HG03378 (cell line): ENCODE measurements at regions not wholly inside any gene's neighbourhood (a gene's known extent, or its start where the extent isn't known, plus 50 kb on each side); places are given as distances from the start of the nearest gene placed in this dataset.
"Not testable (repeated sequence)": the region's sequence is repeated elsewhere in the genome, so short reads cannot be mapped to it uniquely, and the experiment has no call there.

Experiments
- ATAC-seq: cut with Tn5 transposase; IDR thresholded peaks from one replicate; pipeline ENCODE4 v1.9.1; 2021; ENCODE audit warnings: mild to moderate bottlenecking, moderate library complexity; ENCODE audit not compliant: unreplicated experiment

DNA sequence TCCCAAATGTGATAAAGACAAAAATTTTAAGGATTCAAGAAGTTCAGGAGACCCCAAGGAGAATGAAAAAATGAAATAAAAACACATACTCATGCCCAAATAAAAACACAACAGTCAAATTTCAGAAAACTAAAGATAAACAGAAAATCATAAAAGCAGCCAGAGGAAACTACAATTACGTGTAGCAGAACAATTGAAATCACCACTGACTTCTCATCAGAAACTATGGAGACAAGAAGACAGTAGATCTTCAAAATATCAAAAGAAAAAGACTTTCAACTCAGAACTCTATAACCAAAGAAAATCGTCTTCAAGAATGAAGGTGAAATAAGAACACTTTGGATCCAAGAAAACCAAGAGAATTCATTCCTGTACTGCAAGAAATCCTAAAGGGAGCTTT is 54.9 kb downstream of the DIO3 start:
- no peak for ATAC-seq

- no peak for ATAC-seq
Measured at GRCh38 chr14:101619484-101619883, 58.2 kb downstream of the DIO3 start.

DNA sequence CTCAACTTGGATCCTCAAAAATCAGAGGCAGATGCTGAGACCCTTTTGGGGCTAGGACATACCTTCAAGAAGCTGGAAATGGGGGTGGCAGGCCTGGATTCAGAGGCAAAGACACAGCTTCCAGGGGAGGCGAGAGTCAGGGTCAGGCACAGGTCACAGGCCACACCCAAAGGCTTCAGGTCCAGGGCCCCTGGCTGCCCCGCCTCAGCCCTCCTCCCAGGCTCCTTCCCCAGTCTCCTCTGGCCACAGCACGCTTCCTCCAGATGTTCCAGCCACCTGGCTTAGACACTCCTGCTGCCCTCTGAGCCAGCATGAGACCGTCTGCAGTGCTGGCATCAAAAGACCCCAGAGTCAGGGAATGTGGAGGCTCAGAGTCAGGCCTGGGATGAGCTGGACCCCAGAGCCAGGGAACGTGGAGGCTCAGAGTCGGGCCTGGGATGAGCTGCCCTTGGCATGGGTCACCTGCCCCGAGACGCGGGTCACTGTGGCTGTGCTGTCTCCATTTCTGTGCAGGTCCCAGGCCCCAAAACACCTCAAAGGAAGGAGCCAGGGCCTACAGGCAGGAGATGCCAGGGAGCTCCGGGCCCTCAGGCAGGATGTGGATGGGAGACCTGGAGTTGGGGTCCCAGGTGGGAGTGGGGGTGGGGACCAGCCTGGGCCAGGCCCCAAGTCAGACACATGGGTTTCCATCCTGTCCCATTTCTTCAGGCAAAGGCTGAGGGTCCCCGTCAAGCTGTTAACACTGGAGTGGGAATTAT is 58.9 kb downstream of the DIO3 start:
- no peak for ATAC-seq

DNA sequence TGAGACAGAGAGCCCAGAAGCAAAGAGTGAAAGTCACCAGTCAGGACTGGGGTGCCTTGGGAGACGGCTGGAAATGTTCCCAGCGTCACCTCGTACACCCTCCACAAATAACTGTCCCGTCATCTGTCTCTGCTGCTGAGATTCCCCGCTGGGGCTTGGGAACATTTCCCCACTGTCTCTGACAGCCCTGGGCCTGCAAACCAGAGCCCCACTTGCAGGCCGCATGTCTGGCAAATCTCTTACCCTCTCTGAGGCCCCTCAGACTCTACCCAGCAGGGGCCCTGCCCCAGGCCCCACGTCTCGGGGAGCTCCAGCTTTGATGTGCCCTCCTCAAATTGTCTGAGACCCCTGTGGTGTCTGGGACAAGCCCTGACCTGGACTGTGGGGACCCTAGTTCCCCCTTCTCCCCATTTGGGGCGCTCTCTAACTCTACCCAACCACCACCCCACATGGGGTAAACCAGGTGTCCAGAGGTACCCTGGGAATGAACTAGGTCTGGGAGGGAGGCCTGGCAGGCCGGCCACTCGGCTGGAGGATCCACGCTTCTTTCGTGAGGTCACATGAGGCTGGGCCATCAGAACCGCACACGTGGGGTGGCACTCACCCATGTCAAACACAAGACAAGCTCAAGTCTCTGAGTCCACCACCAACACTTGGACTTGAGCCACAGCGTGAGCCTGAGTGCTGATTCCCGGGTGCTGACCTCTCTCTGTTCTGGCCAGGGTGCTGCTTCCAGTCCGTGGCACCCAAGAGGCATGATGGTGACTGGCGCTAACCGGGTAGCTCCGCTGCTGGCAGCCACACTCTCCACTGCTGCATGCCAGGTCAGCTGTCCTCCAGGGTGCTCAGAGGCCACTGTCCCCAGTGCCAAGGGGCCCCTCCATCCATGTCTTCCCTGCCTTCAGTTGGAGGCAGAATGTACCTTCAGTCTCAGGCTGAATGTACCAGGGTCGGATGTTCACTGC is 59.8 kb downstream of the DIO3 start:
- no peak for ATAC-seq

- ATAC-seq = no peak
Measured at GRCh38 chr14:101622251-101623076, 61.2 kb downstream of the DIO3 start.

- ATAC-seq = no peak
Measured at GRCh38 chr14:101623077-101623372, 61.7 kb downstream of the DIO3 start.

- ATAC-seq = no peak
Measured at GRCh38 chr14:101623685-101624444, 62.6 kb downstream of the DIO3 start.

- ATAC-seq = no peak
Measured at GRCh38 chr14:101624536-101624935, 63.2 kb downstream of the DIO3 start.

DNA sequence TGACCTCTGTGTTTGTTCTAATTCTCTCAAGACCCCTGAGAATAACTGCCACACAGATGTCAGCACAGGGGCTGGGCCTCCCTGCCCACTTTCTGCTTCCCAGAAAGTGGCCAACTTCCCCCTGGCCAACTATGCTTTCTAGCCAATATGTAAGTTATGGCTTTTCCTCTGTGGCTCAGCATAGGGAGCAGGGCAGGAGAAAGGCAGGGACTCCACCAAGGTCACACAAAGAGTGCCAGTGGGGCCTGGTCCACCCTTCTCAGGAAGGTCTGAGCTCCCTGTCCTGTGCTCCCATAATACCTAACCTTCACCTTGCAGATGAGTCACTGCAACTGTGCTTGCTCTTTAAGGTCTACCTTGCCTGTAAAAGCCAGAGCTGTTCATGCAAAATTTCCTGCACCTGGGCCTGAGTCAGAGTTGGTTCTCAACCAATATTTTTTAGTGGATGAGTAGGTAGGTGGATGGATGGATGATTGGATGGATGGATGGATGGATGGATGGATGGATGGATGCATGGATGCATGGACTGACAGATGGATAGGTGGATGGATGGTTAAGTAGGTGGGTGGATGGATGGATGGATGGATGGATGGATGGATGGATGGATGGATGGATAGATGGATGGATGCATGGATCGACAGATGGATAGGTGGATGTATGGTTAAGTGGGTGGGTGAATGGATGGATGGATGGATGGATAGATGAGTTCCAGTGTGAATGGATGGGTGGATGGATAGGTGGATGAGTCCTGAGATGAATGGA is 64.2 kb downstream of the DIO3 start:
- ATAC-seq = no peak

DNA sequence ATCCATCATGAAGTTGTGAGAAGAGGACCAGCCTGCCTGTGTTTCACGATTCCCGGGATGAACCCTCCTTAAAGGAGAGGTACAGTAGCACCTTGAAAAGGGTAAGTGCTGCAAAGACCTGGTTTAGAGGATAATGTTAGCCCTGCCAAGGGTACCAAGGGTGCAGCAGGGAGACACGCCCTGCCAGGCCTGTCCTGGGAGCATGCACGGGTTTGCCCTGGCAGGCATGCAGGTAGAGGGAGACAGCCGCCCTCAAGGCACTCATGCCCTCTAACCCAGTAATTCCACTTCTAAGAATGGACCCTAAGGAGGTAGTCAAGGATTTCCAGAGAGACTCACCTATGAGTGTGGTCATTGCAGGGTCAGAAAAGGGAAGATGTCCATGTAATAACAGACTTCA is 65.0 kb downstream of the DIO3 start:
- no peak for ATAC-seq

- no peak for ATAC-seq
Measured at GRCh38 chr14:101627915-101628262, 66.6 kb downstream of the DIO3 start.

DNA sequence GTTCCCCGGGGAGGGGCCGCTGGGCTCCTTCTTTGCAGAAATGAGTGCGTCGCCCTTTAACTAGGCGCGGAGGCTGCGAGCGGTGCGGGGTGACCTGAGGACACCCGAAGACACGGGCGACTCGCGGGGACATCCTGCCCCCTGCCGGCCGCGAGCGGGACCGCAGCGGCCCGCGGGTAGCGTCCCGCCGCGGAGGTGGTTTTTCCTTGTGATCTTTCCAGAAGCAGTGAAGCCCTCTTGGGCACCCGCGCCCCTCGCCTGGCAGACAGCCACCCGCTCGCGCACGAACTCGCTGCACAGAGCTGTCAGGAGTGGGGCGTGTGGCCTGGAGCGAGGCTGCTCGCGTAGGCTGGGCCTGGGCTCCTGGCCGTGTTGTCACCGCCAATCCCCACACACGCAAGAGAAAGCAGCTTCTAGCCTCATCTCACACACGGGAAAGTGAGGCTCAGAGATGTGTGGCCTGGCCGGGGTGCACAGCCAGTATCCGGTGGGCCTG is 67.2 kb downstream of the DIO3 start:
- no peak for ATAC-seq

DNA sequence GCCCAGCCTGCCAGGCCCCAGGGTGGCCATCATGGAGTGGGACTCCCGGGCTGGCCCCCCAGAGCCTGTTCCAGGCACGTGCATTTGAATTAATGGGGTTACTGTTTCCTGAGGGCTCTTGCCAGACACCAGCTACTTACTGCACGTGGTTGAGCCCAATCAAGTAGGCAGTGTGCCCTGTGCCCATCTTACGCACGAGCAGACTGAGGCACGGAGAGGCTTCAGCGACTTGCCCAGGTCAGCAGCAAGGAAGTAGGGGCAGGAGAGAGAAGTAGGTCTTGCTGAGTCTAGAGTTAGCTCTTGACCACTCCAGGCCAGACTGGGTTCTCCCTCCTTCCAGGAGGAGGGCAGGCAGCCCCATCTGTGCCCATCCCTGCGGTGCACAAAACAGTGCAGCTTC is 67.7 kb downstream of the DIO3 start:
- ATAC-seq = no peak

- ATAC-seq = no peak
Measured at GRCh38 chr14:101630056-101630965, 69.0 kb downstream of the DIO3 start.

GRCh38 chr14:101631199-101631598 is 69.9 kb downstream of the DIO3 start:
- no peak for ATAC-seq

- ATAC-seq = not testable (repeated sequence)
Measured at GRCh38 chr14:101631970-101632369, 70.7 kb downstream of the DIO3 start.

DNA sequence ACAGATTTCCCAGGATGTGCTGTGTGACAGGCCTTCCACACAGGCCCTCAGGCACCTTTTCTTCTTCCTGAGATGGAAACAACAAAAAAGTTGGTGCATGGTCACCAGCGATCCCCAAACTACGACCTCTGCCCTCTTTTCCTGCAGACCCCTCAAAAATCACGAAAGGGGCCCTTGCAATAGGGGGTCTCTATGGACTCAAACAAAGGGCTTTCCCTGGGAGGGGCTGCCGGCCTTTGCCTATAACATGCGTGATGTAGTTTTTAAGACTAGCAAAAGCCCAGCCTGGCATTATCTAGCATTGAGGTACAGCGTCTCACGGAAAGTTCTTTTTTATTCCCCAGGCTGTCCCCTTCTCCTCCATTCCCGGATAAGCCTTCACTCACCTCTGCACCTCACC is 71.2 kb downstream of the DIO3 start:
- ATAC-seq = no peak

- ATAC-seq = no peak
Measured at GRCh38 chr14:101633276-101633675, 72.0 kb downstream of the DIO3 start.
